ENCODE measurements at regions not wholly inside any gene's neighbourhood (a gene's known extent, or its start where the extent isn't known, plus 50 kb on each side); places are given as distances from the start of the nearest gene placed in this dataset.

DNA sequence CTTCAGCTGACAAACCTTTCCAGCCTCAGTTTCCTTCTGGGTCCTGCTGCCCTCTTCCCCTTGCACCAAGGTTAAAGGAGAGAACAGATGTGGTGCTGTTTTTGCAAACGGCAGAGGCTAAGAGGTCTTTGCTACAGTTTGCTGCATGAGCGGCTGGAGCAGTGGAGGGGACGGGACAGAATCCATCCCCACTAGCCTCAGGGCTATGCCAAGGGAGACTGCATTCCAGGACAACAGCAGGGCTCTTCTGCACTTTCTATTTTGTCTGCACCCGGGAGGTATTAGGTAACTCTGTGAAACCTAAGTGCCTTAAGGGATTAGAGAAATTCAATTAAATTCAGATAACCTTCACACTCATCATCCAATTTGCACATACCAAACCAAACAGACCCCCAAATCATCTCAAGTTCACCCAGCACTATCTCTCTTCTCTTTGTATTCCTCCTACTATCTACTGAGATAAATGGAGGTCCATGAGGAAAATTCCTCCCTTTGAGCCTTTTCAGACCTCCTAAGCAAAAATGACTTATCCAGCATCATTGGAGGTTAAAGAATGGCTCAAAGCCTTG, 103.8 kb upstream of the VRK1 start:
- H3K9me3 Mint-ChIP-seq (ENCODE audit: unreplicated experiment), result no peaks in the 10 kb centered on the region
- H3K27me3 Mint-ChIP-seq (ENCODE audit: insufficient read depth, unreplicated experiment), result peaks cover 33% of the 10 kb centered on the region
- intact Hi-C loops (cut with micrococcal nuclease), result no loop called here
- ChIA-PET POLR2A (no interaction called here), CTCF (no interaction called here)
- no TSS peak for BruUV-seq (replicated peaks)
- TF ChIP-seq, protein P1, sequence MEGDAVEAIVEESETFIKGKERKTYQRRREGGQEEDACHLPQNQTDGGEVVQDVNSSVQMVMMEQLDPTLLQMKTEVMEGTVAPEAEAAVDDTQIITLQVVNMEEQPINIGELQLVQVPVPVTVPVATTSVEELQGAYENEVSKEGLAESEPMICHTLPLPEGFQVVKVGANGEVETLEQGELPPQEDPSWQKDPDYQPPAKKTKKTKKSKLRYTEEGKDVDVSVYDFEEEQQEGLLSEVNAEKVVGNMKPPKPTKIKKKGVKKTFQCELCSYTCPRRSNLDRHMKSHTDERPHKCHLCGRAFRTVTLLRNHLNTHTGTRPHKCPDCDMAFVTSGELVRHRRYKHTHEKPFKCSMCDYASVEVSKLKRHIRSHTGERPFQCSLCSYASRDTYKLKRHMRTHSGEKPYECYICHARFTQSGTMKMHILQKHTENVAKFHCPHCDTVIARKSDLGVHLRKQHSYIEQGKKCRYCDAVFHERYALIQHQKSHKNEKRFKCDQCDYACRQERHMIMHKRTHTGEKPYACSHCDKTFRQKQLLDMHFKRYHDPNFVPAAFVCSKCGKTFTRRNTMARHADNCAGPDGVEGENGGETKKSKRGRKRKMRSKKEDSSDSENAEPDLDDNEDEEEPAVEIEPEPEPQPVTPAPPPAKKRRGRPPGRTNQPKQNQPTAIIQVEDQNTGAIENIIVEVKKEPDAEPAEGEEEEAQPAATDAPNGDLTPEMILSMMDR (IDR thresholded peaks at IDR 0.05; ENCODE audit: unreplicated experiment), result no peak
- no peak overlapping the region for H3K27ac Mint-ChIP-seq (ENCODE audit: low read depth, unreplicated experiment)
- DNase-seq (ENCODE audit: unreplicated experiment), result no peak
- no peaks in the 10 kb centered on the region for H3K4me1 Mint-ChIP-seq (ENCODE audit: insufficient read depth, unreplicated experiment)
- H3K36me3 Mint-ChIP-seq (ENCODE audit: insufficient read depth, unreplicated experiment), result no peaks in the 10 kb centered on the region
- H3K4me3 Mint-ChIP-seq (ENCODE audit: unreplicated experiment), result no peak overlapping the region

DNA sequence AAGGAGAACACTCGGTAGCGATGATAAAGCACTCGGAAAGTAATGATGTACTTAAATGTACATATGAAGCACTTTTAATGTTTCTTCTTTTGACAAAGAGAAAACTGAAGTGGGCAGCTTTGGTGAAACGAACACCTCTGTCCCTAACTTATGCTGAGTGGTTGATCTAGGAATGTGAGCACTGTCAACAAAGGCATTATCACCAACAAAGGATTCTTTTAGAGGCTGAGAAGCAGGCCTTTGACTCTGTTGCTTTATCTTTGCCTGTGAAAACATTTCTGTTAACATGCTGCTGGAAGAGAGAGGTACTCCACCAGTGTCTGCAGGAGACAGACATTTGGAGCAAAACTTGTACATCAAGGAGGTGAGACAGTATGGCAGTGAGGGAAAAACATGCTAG, 103.2 kb upstream of the VRK1 start:
- Mint-ChIP-seq H3K4me1 (ENCODE audit: insufficient read depth, unreplicated experiment) (no peaks in the 10 kb centered on the region), H3K4me3 (ENCODE audit: unreplicated experiment) (no peak overlapping the region), H3K36me3 (ENCODE audit: insufficient read depth, unreplicated experiment) (no peaks in the 10 kb centered on the region), H3K27me3 (ENCODE audit: insufficient read depth, unreplicated experiment) (peaks cover 33% of the 10 kb centered on the region), H3K27ac (ENCODE audit: low read depth, unreplicated experiment) (no peak overlapping the region), H3K9me3 (ENCODE audit: unreplicated experiment) (no peaks in the 10 kb centered on the region)
- BruUV-seq (replicated peaks), result no TSS peak
- ChIA-PET CTCF (no interaction called here), POLR2A (interaction anchor here (1.3 kb wide), 1 partner anchor 17 kb away, joined by 3 read pairs; no protein-coding TSS in a partner anchor)
- TF ChIP-seq, protein P1 (IDR thresholded peaks at IDR 0.05; ENCODE audit: unreplicated experiment), result no peak
- DNase-seq (ENCODE audit: unreplicated experiment), result no peak
- intact Hi-C loops (cut with micrococcal nuclease), result no loop called here

DNA sequence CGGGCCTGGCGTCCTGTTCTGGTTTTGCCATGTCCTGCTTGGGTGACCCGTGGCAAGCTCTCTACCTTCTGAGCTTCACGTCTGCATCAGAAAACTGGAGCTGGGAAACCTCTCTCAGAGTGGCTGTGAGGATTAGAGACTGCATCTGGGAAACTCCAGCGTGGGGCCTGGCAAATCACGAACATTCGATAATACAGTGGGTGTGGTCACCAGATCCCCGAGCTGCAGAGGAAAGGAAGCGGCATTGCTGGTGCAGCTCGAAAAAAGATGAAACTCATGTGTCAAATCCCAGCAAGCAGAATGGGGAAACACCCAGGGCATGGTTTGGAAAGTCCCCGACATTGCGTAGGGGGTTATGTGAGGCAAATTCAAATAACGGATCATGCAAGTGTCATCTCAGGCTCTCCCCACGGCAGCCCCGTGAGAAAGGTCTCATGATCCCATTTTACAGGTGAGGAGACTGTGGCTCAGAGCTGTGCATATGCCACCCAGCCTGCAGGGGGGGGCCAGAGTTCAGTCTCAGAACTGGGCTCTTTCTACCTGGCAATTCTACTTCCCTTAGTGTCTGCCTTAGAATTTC, 98.1 kb upstream of the VRK1 start:
- intact Hi-C loops (cut with micrococcal nuclease), result no loop called here
- POLR2A ChIA-PET, result no interaction called here
- peaks cover 21% of the 10 kb centered on the region for H3K27me3 Mint-ChIP-seq (ENCODE audit: insufficient read depth, unreplicated experiment)
- no peaks in the 10 kb centered on the region for H3K4me1 Mint-ChIP-seq (ENCODE audit: insufficient read depth, unreplicated experiment)
- BruUV-seq (replicated peaks), result no TSS peak
- no peak overlapping the region for H3K27ac Mint-ChIP-seq (ENCODE audit: low read depth, unreplicated experiment)
- H3K4me3 Mint-ChIP-seq (ENCODE audit: unreplicated experiment), result no peak overlapping the region
- TF ChIP-seq, protein P1 (IDR thresholded peaks at IDR 0.05; ENCODE audit: unreplicated experiment), result peak; percentile 21
- no peak for DNase-seq (ENCODE audit: unreplicated experiment)
- H3K9me3 Mint-ChIP-seq (ENCODE audit: unreplicated experiment), result no peaks in the 10 kb centered on the region
- no peaks in the 10 kb centered on the region for H3K36me3 Mint-ChIP-seq (ENCODE audit: insufficient read depth, unreplicated experiment)
- CTCF ChIA-PET, result interaction anchor here (1.1 kb wide), 1 partner anchor 40 kb away, joined by 5 read pairs; no protein-coding TSS in a partner anchor

DNA sequence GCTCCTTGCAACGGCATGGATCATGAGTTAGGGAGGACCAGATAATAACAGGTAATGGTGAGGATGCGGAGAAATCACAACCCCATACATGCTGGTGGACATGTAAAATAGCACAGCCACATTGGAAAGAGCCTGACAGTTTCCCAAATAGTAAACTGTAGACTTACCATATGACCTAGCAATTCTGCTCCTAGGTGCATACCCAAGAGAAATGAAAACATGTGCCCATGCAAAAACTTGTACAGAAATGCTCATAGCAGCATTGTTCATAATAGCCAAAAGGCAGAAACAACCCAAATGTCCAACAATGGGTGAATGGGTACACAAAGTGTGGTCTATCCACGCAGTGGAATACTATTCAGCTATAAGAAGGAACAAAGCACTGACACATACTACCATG, 97.5 kb upstream of the VRK1 start:
- CTCF ChIA-PET, result no interaction called here
- Mint-ChIP-seq H3K36me3 (ENCODE audit: insufficient read depth, unreplicated experiment) (no peaks in the 10 kb centered on the region), H3K27me3 (ENCODE audit: insufficient read depth, unreplicated experiment) (peaks cover 21% of the 10 kb centered on the region), H3K27ac (ENCODE audit: low read depth, unreplicated experiment) (no peak overlapping the region), H3K4me1 (ENCODE audit: insufficient read depth, unreplicated experiment) (no peaks in the 10 kb centered on the region), H3K4me3 (ENCODE audit: unreplicated experiment) (no peak overlapping the region), H3K9me3 (ENCODE audit: unreplicated experiment) (no peaks in the 10 kb centered on the region)
- DNase-seq (ENCODE audit: unreplicated experiment), result no peak
- intact Hi-C loops (cut with micrococcal nuclease), result no loop called here
- POLR2A ChIA-PET, result no interaction called here
- TF ChIP-seq, protein P1 (IDR thresholded peaks at IDR 0.05; ENCODE audit: unreplicated experiment), result no peak
- BruUV-seq (replicated peaks), result no TSS peak
